GM18505 (cell line): ENCODE measurements at regions not wholly inside any gene's neighbourhood (a gene's known extent, or its start where the extent isn't known, plus 50 kb on each side); places are given as distances from the start of the nearest gene placed in this dataset.

ENCODE experiments used
- ATAC-seq: cut with Tn5 transposase; IDR thresholded peaks from one replicate; pipeline ENCODE4 v1.9.1; 2021; ENCODE audit not compliant: unreplicated experiment
- POLR2A ChIP-seq: IDR thresholded peaks from 4 replicates; pipeline ENCODE4 v1.6.1; 2011; ENCODE audit warnings: borderline replicate concordance; ENCODE audit not compliant: insufficient read depth, insufficient read length; ENCODE audit errors: extremely low read depth

DNA sequence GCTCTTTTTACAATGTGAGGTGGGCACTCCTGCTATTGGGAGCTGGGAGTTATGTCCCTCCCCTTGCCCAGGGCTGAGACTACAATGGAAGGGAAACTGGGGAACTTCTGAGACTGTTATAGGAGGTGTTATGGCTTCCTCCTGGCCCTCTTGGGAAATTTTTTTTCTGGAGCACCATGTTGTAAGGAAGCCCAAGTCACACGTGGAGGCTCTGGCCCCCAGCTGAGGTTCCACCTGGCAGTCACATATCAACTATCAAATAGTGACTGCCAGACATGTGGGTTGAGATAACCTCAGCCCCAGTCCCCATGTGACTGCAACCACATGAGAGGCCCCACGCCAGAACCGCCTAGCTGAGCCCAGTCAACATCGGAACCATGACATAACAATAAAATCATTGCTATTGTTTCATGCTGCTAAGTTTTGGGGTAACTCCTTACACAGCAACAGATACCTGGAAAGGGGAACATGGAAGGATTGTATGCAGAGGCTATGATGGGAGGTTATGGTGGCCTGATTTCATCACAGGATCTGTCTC lies 99.4 kb upstream of the NCOR2 start:
- ATAC-seq, result no peak
- TF ChIP-seq POLR2A, result no peak

DNA sequence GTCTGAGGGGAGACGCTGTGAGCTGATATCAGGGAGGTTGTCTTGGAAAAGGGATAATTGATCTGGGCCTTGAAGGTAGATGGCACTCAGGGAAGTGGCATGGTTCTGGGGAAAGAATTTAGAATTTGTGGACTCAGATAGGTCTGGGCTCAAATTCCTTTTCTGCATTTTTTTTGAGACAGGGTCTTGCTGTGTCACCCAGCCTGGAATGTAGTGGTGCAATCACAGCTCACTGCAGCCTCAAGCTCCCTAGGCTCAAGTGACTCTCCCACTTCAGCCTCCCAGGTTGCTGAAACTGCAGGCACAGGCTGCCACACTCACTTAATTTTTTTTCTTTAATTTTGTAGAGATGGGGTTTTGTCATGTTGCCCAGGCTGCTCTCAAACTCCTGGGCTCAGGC lies 98.1 kb upstream of the NCOR2 start:
- TF ChIP-seq POLR2A, result no peak
- no peak for ATAC-seq

DNA sequence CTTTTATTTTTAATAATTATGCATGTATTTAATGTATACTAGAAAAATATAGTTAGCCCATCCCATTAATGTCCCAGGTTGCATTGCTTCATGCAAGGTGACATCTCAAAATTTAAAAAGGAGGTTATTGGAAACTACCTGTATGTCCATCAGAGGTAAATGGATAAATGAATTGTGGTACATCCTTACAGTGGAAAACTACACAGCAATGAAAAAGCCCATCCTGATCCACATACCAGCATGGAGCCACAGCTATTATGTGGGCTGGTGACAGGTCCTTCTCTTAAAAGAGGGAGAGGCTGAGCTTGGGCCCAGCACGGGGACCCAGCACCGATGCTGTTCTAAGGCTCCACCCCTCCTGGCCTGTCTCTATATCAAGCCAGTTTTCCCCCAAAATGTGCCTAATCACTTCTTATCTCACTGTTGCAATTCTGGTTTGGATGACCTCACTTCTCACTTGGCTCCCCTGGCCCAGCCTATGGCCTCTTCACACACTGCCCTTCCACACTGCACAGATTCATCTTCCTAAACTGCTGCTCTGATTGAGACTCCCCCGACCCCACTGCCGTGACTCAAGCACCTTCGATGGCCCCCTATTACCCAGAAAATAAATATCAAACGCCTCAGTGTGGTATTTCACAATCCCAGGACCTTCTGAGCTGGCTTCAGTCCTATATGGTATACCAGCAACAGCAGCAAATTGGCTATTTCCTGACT lies 97.1 kb upstream of the NCOR2 start:
- ATAC-seq, result no peak
- TF ChIP-seq POLR2A, result no peak

DNA sequence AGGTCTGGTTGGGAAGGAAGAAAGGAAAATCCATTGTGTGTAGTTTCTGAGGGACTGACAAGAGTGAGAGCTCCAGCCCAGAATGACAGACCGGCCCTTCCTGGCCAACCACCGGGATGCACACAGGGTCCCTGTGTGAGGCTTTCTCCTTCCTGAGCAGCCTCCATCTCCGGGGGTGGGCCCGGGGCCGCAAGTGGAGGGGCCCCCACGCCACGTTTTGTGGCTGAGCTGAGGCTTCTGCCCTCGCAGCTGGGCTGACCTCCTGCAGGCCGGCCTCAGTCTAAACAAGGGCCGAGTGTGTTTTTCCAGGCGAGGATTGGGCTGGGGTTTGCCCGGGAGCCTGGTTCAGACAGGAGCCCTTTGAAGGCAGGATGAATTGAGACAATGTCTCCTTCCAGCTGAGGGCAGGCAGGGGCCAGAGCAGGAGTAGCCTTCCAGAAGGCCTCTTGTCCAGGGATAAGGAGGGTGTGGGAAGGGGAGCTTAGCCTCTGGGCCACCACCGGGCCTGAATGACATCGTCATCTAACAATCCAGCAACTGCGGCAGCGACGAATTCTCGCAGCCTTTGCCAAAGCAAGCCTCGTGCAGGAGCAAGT lies 96.5 kb upstream of the NCOR2 start:
- ATAC-seq, result no peak
- no peak for TF ChIP-seq POLR2A

DNA sequence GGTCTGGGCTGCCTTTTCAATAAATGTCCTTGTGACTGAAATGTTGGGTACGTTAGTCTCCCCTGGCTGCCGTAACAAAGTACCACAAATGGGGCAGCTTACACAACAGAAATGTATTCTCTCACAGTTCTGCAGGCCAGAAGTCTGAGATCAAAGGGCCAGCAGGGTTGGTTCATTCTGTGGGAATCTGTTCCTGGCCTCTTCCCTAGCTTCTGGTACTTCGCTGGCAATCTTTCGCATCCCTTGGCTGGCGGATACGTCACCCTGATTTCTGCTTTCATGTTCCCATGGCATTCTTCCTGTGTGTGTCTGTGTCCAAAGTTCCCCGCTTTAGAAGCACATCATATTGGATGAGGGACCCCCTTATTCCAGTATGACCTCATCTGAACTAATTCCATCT lies 95.8 kb upstream of the NCOR2 start:
- no peak for ATAC-seq
- no peak for TF ChIP-seq POLR2A

DNA sequence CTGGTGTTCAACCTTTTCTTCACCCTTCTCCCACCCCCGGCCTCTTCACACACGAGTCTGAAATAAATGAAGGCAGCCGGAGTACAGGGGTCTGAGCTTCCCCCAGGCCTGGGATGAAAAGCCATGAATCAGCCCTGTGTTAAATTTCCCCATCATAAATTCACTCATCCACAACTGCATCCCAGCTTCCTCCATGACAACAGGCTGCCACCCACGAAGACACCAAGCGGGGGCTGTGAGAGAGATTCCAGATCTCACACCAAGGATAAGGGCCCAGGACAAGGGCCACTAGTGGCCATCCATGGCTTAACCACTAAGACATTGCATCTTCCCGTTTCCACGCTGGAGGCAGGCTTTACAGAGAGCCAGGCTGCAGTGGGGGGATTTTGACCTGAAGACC lies 93.9 kb upstream of the NCOR2 start:
- no peak for TF ChIP-seq POLR2A
- no peak for ATAC-seq

DNA sequence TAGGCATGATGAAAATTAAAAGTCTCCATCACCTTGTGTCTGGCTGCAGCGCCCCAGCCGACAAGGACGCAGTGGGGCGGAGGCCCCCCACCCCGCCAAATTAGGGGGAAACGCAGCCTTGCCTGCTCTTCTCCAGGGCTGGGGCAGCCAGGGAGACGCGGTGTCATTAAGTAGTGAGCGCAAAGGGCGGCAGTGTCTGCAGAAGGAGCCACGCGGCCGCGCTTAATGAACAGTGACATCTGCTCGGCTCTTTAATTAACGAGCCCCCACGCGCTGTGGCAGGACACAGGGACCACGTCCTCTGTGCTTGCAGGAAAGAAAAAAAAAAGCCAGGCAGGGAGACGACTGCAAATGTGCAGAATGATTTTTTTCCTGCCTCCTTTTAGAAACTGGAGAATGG lies 93.4 kb upstream of the NCOR2 start:
- ATAC-seq, result no peak
- no peak for TF ChIP-seq POLR2A

DNA sequence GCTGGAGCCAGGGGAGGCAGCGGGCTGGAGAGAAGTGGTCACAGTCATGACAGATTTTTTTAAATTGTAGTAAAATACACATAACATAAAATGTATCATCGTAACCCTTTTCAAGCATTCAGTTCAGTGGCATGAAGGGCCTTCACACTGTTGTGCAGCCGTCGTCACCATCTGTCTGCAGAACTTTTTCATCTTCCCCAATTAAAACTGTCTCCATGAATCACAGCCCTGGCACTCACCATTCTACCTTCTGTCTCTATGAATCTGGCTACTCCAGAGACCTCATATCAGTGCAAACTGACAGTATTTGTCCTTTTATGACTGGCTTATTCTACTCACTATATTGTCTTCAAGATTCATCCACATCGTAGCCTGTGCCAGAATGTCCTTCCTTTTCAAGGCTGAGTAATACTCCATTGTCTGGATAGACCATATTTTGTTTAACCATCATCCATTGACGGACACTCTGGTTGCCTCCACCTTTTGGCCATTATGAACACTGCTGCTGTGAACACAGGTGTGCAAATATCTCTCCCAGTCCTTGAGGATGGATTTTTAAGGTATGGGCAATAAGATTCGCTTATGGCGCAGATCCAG lies 91.5 kb upstream of the NCOR2 start:
- no peak for ATAC-seq
- TF ChIP-seq POLR2A, result no peak

DNA sequence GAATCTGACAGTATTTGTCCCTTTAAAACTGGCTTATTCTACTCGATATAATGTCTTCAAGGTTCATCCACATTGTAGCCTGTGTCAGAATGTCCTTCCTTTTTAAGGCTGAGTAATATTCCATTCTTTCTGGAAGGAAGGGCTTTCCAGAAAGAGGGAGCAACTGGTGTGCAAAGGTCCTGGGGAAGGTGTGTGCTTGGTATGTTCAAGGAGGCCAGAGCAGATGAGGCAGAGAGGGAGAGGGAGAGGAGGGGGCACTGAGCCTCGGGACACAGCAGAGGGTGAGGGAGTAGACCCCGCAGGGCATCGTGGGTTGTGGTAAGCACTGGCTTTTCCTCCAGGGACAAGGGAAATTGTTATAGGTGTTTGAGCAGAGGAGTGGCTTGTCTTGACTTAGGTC lies 90.9 kb upstream of the NCOR2 start:
- ATAC-seq, result no peak
- TF ChIP-seq POLR2A, result no peak

DNA sequence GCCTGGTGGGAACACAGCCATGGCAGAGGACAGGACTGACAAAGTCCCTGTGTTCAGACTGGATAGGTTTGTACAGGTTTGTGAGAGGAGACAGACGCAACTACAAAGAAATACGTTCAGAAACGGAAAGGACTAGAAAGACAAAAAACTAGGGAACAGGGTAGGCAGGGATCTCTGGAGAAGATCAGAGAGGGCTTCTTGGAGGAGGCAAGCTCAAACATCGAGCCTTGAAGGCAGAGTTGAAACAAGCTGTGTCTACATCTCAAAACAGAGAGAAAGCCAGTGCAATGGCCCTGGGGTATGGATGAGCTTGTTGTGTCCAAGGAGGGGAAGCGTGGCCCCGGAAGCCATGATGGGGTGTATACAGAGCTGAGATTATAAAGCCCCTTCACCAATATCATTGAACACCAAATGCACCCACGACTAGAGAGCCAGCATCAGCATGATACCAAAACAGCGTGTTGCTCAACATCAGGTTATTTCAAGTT lies 89.6 kb upstream of the NCOR2 start:
- no peak for ATAC-seq
- TF ChIP-seq POLR2A, result no peak

DNA sequence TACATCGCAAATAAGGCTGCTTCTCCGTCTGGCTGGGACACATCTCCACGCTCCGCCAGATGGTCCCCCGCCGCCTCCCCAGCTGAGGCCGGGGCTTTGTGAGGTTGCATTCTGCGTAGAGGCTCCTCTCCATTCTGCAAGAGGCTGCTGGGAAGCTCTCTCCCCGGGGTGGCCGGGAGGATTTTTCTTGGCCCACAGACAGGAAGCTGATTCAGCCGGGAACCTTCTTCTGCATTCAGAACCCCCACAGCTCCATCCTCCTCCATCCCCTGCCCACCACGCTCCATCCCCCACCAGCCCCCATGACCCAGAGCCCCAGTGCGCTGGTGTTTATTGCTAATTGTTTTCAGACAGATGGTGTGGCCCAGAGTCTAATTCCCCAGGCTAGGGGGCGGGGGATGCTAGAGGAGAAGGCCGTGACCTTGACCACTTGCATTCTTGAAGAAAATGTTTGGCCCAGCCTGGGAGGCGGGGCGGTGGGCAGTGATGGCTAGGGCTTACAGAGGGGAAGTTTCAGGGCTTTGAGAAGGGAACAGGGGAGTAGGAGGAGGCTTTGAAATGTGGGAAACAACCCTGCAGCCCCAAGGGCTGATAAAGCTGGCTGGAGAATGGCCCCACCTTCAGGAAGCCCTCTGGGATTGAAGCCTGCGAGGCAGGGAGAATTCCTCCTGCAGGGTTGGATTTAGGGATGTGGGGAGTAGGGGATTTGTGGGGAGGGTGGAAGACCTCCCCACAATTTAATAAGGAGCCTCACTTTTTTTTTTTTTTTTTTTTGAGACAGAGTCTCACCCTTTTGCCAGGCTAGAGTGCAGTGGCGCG lies 88.5 kb upstream of the NCOR2 start:
- ATAC-seq, result no peak
- TF ChIP-seq POLR2A, result no peak

DNA sequence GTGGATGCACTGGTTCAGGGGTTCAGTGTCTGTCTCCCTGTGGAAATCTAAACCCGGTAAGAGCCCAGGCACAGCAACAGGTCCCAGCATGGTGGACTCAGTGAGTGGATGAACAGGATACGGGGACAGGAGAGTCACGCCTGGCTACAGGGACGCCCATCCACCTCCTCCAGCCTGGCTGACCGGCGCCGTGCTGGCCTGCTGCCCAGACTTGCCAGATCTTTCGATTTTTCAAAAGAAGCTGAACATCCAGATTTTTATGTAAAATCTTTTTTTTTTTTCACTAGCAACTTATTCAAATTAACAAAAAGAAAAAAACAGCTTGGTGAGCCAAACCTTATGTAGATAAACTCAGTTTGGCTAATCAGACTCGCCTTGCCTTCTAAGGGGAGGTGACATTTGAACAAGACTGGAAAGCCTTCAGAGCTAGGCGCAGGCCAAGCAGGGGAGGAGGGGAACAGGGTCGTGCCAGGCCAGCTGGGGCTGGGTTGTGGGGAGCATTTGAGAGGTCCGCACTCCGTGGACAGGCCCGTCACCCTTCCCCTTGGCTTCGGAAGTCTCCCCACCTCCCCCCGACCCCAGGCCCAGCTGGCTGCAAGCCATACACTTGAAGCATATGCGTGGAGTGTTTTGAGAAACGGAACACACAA lies 87.8 kb upstream of the NCOR2 start:
- TF ChIP-seq POLR2A, result no peak
- no peak for ATAC-seq

DNA sequence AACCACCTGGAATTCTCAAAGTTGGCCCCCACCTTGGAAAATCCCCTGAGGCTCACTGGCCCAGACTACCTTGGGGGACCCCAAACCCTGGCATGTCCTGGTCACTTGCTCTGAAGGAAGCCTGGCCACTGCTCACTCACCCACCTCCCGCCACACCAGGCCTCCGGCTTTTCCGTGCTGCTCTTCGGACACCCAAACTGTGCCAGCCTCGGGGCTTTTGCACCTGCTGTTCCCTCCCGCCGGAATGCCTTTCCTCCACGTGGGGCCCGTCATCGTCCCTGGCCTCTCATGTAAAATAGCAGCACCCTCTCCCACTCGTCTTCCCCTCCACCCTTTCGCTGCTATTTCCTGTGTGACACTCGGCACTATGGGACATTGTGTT lies 87.2 kb upstream of the NCOR2 start:
- no peak for ATAC-seq
- no peak for TF ChIP-seq POLR2A
